HFF-Myc (cell line): ENCODE measurements at regions not wholly inside any gene's neighbourhood (a gene's known extent, or its start where the extent isn't known, plus 50 kb on each side); places are given as distances from the start of the nearest gene placed in this dataset.
A peak's percentile ranks its signal among the peaks of the same experiment; 100 is the strongest.
"Not testable (repeated sequence)": the region's sequence is repeated elsewhere in the genome, so short reads cannot be mapped to it uniquely, and the experiment has no call there.

Experiments
- DNase-seq: peaks from one replicate; pipeline ENCODE4 v3.0.0-alpha.2; 2011; ENCODE audit warnings: low read depth; ENCODE audit errors: extremely low read depth
- H3K4me3 ChIP-seq: replicated peaks from 2 replicates; pipeline ENCODE4 v1.5.1; 2011; ENCODE audit warnings: low read depth, mild to moderate bottlenecking, control low read depth, low read length
- TF ChIP-seq, protein P1 (sequence below): IDR thresholded peaks from 2 replicates; pipeline ENCODE4 v1.5.1; 2012; ENCODE audit warnings: mild to moderate bottlenecking, low read depth, low read length, control low read depth; ENCODE audit errors: missing control alignments

DNA sequence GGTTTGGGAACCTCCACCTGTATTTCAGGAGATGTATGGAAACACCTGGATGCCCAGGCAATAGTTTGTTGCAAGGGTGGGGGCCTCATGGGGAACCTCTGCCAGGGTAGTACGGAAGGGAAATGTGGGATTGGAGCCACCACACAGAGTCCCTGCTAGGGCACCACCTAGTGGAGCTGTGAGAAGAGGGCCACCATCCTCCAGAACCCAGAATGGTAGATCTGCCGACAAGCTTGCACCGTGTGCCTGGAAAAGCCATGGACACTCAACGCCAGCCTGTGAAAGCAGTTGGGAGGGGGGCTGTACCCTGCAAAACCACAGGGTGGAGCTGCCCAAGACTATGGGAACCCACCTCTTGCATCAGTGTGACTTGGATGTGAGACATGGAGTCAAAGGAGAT, 407.2 kb downstream of the PSAT1 start:
- not testable (repeated sequence) for DNase-seq, H3K4me3 ChIP-seq
- TF ChIP-seq, protein P1, sequence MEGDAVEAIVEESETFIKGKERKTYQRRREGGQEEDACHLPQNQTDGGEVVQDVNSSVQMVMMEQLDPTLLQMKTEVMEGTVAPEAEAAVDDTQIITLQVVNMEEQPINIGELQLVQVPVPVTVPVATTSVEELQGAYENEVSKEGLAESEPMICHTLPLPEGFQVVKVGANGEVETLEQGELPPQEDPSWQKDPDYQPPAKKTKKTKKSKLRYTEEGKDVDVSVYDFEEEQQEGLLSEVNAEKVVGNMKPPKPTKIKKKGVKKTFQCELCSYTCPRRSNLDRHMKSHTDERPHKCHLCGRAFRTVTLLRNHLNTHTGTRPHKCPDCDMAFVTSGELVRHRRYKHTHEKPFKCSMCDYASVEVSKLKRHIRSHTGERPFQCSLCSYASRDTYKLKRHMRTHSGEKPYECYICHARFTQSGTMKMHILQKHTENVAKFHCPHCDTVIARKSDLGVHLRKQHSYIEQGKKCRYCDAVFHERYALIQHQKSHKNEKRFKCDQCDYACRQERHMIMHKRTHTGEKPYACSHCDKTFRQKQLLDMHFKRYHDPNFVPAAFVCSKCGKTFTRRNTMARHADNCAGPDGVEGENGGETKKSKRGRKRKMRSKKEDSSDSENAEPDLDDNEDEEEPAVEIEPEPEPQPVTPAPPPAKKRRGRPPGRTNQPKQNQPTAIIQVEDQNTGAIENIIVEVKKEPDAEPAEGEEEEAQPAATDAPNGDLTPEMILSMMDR = peak; percentile 7

DNA sequence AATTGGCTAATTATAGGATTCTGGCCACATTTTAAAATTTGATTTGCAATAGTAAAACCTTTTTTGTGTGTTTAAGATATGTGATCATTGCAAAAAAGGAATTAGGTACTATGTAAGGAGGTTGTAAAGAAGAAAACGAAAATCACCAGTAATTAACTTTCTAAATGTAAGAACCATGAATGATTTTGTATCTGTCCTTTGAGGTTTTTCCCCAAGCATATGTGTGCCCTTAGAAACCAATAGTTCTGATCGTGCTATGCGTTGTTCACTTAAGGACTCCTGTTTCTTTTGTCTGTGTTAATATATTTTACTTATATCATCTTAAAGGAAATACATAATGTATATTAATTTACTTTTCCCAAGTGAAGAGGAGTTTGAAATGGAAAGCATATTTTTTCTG, 410.2 kb downstream of the PSAT1 start:
- DNase-seq = no peak

DNA sequence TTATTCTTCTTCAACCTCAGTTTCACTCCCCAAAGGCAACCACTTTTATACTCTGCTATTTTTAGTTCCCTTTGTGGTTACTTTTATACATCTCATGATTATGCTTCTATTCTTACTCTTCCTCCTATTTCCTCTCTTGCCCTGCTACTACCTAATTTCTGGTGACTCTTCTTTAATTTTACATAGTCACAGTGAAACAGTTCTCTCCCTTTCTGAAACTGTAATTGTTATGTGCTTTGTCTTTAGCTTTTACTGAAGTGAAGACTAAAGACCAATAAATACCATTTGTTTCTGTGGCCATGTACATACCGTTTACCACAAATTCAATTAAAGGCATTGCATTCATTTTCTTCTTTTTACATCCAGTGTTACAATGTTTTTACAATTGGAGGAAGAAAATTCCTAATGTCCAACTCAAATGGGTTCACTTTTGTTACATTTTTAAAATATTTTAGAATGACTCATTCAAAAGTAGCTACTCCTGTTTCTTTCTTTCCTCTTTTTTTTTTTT, 410.6 kb downstream of the PSAT1 start:
- TF ChIP-seq, protein P1 = no peak
- DNase-seq = peak; percentile 52
- no peak overlapping the region for H3K4me3 ChIP-seq

More for the DNA sequence above, 410.2 kb downstream of the PSAT1 start:
- TF ChIP-seq, protein P1 = no peak
- no peak overlapping the region for H3K4me3 ChIP-seq

DNA sequence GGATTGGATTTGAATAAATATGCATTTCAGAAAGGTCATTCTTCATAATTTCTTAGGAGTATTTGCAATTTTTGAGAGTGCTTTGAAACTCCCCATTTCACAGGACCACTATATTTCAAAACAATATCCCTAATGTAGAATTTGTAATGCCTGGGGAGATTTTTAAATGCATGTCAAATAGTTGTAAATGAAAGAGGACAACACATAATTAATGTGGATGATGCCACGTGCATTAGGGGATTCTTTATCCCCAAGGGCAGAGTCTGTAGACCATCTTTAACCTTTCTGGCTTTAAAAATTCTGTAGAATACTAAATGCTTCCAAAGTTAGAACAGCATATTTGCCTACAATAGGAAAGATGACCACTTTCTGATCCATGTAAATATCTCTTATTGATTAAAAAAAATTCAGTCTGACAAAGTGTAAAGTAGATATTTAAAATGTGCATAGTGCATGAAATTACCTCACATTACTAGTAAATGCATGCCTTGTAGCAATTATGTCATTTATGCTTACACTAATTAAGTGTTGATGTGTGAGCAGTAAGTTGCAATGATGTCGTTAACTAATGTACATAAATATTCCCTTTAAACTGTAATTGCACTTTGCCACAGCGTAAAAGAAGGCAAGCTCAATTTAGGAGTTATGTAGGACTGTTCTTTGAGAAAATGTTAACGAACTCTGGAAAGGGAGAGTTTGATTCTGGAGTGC, 416.1 kb downstream of the PSAT1 start:
- no peak overlapping the region for H3K4me3 ChIP-seq
- no peak for DNase-seq
- TF ChIP-seq, protein P1 = no peak

DNA sequence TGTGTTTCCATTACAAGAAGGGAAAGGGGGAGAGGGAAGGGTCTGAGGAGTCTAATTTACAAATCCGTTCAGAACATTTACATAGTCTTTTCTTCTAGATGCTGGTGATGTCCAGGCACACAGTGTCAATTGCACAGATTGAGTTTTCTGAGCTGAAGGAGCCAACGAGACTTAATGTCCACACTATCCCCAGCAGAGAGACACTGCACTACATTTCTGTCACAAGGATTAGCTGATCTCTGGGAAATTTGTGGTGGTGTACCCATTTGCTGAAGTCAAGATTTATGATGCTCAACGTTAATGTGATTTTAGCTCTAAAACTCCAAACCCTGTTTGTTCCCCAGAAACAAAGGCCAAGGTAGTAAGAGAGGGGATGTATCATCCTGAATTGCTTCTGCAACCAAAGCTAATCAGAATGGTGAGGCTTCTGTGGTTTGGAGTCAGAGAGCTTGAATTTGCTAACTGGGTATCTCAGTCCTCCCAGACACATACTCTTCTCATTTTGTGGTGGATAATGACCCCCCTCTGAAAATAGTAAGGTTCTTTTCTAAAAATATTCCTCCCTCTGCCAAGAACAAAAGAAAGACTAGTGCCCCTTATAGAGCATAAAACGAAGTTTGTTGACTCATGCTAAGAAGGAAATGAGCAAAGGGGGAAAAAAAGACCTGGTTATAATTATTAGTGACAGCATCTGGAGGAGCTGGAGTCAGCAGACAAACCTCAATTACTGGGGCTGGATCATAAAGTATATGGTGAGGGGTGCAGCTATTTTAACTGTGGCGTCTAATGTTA, 416.9 kb downstream of the PSAT1 start:
- TF ChIP-seq, protein P1 = no peak
- DNase-seq = peak; percentile 52
- H3K4me3 ChIP-seq = no peak overlapping the region

DNA sequence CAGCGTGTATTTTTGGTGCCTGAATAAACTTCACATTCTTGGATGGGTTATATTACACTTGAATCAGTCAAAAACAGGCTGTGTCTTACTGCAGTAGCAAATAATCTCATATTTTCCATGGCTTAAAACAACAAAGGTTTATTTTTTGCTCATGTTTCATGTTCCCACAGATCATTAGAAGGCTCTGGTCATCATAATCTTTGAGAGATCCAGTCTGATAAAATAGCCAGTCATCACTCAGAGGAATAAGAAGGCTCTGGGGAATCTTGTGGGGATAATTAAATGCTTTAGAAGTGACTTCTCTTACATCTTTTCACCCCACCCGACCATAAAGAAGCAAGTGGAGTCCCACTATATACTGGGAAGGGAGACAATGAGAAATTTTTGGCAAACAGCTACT, 417.7 kb downstream of the PSAT1 start:
- no peak for DNase-seq
- TF ChIP-seq, protein P1 = no peak

DNA sequence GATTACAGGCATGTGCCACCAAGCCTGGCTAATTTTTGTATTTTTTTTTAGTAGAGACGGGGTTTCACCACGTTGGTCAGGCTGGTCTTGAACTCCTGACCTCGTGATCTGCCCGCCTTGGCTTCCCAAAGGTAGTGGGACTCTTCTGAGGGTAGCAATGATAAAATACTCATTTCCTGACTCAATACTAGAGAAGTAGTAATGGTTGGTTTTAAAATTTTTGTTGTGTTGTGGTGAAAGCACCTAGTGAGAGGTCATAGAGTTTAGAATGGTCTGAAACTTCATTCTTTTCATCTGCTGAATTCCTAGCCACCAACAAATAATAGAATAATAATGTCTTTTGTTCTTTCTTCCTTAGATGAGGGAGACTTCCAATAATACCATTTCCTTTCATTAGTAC, 422.1 kb downstream of the PSAT1 start:
- not testable (repeated sequence) for H3K4me3 ChIP-seq, DNase-seq

More for the DNA sequence above, 417.7 kb downstream of the PSAT1 start:
- H3K4me3 ChIP-seq = no peak overlapping the region
